WI38 (cell line): ENCODE measurements at regions not wholly inside any gene's neighbourhood (a gene's known extent, or its start where the extent isn't known, plus 50 kb on each side); places are given as distances from the start of the nearest gene placed in this dataset.

Experiments used
- H3K4me3 ChIP-seq: 2 replicates; pipeline ENCODE4 v1.5.1; 2011; ENCODE audit warnings: low read depth, mild to moderate bottlenecking, control low read depth, low read length
- TF ChIP-seq, protein P1 (sequence below): IDR thresholded peaks from 2 replicates; pipeline ENCODE4 v1.5.1; 2012; ENCODE audit warnings: low read depth, mild to moderate bottlenecking, control low read depth, low read length

DNA sequence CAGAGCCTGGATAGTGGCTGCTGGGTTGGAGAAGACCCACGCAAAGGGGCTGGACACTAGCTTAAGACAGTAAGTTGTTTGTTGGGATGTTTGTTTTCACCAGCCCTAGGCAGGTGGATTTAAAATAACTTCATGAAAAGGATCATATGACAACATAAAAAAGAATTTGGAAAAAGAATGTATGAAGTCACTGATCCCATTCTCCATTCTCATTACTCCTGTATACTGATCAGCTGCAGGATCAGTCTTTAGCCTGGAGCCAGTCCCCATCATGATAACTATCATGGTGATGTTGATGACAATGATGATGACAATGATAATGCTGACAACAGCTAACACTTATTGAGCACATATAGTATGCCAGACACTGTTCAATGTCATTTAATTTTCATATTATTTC is 92.1 kb upstream of the IFNE start:
- TF ChIP-seq, protein P1, sequence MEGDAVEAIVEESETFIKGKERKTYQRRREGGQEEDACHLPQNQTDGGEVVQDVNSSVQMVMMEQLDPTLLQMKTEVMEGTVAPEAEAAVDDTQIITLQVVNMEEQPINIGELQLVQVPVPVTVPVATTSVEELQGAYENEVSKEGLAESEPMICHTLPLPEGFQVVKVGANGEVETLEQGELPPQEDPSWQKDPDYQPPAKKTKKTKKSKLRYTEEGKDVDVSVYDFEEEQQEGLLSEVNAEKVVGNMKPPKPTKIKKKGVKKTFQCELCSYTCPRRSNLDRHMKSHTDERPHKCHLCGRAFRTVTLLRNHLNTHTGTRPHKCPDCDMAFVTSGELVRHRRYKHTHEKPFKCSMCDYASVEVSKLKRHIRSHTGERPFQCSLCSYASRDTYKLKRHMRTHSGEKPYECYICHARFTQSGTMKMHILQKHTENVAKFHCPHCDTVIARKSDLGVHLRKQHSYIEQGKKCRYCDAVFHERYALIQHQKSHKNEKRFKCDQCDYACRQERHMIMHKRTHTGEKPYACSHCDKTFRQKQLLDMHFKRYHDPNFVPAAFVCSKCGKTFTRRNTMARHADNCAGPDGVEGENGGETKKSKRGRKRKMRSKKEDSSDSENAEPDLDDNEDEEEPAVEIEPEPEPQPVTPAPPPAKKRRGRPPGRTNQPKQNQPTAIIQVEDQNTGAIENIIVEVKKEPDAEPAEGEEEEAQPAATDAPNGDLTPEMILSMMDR: no peak
- H3K4me3 ChIP-seq: no peak overlapping the region

DNA sequence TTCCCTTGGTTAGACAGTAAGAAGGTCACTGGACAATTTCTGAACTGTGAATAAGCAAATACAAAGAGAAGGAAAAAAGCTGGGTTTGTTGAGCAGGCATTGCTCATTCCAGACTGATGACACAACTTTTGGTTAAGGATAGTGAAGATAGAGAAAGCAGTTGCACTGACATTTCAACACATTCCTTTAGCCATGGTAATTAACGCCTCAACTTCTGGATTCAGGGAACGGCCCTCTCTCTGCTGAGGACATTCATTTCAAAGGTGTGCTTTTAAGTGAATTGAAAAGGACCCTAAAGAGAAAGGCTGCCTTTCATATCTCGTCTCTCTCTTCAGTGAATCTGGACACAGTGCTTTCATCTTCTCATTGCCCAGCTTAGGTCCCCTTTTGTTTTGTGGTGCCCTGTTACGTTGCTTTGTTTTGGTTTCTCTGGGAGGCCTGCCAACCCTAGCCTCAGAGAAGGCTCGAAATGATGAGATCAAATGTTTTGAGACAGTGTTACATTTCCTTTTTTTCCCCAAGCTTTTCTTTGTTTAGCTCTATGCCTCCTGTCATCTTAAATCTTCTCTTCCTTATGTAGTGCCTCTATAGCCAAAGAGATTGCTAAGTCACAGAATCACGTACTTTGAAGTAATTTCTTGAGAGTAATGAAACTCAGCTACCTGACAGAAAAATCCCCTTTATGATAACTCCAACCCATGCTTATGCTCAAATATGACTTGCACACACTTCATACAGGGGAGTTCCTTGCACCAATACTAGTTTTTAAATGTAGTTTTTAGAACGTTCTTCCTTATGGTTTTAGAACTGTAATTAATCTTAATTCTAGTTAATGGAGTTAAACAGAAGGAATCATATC is 94.4 kb upstream of the IFNE start:
- peak overlapping the region; percentile 57 for H3K4me3 ChIP-seq
- TF ChIP-seq, protein P1: no peak

DNA sequence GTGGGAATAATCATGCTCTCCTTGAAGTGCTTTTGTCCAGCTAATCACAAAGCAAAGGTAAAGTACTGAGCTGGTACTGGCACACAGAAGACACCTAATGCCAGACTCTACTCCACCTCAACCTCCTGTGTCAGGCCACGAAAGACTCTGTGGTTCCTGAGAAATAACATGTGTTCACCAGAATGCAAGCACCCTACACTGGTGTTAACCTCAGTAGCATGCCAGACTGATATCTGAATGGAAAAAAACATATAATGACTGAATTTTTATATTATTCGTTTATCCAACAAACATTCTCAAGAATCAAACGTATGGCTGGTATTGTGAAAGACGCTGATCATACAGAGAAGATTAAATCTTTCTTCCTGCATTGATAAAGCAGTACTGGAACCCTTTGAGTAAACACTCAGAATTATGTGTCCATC is 97.1 kb upstream of the IFNE start:
- H3K4me3 ChIP-seq: peak overlapping the region; percentile 28
- TF ChIP-seq, protein P1: no peak

DNA sequence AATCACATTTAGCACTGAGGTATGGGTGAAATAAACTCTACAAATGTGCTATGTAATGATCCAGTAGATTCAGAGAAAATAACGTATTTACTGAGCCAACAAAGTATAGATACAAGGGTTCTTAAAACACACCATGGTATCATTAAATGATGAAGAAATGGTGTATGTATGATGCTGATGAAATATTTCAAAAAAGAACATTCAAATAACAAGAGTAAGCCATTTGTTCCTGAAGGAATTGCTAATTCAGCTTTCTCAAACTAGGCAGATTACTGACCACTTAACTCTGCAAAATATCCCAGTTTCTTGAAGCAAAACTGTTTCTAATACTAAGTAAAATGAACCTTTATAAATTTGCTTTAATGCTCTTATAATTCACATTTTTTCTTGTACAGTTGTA is 97.6 kb upstream of the IFNE start:
- H3K4me3 ChIP-seq: no peak overlapping the region
- TF ChIP-seq, protein P1: no peak

DNA sequence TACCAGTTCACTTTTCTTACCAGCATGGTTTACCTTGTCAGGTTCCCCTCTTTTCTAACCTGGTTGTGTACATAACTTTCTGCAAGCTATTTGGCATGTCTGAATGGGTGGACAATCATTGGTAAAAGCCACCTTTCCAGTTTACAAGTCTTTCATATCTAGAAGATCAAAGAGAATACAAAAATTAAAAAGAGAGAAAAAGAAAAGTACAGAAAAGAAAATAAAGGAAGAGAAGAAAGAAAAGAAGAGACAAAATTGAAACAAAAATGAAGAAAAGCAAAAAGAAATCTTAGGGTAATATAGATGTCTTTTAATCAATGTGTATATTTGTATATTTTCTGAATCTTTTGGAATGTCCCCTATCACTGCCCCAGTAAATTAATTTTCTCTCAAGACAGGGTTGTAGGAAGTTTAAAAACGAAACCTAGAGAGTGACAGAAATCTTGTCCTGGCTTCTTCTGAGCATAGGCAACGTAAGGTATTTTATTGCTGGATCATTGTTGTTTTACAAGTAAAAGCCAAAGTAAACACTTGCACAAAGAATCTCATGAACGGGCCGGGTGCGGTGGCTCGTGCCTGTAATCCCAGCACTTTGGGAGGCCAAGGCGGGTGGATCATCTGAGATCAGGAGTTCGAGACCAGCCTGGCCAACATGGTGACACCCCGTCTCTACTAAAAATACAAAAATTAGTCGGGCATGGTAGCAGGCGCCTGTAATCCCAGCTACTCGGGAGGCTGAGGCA is 98.7 kb upstream of the IFNE start:
- TF ChIP-seq, protein P1: no peak
- no peak overlapping the region for H3K4me3 ChIP-seq

DNA sequence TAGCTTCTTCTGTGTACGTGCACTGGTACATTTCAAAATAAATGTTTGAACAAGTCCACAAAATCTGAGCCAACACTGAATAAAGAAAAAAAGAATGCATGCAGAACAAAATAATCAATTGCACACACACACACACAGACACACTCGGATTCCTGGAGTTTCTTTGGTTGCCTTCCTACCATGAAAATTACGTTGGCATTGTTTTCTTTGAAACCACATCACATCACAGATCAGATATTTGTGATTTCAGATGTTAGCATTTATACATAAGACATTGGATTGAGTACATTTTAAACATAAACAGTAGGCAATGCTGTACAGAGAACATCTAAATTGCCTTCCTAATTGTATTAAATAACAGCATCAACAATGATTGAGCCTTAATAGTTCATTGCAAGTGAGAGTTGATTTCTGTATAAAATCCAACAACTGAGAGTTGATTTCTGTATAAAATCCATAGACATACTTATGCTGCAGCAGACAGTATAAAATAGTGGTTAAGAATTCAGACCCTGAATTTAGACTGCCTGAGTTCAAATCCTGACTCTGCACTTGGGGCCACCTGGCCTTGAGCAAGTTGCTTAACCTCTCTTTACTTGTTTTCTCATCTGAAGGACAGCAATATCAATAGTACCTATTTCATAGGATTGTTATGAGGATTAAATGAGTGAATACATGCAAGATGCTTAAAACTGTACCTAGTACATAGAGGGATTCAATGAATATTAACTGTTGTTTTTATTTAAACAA is 101.7 kb upstream of the IFNE start:
- TF ChIP-seq, protein P1: no peak
- H3K4me3 ChIP-seq: no peak overlapping the region
